Progenitor cell of endocrine pancreas (in vitro differentiated cells): ENCODE measurements at regions not wholly inside any gene's neighbourhood (a gene's known extent, or its start where the extent isn't known, plus 50 kb on each side); places are given as distances from the start of the nearest gene placed in this dataset.

ENCODE experiments used
- DNase-seq: peaks from one replicate; pipeline ENCODE4 v3.0.0; 2021; ENCODE audit warnings: low spot score; ENCODE audit not compliant: unreplicated experiment
- H3K27ac Mint-ChIP-seq: 2 replicates; pipeline ENCODE4 v1.8.0; 2021; ENCODE audit warnings: mild to moderate bottlenecking, moderate library complexity, mixed read lengths
- H3K27me3 Mint-ChIP-seq: 2 replicates; pipeline ENCODE4 v1.8.0; 2021; ENCODE audit warnings: mixed read lengths
- H3K36me3 Mint-ChIP-seq: 2 replicates; pipeline ENCODE4 v1.8.0; 2022; ENCODE audit warnings: mixed read lengths; ENCODE audit not compliant: insufficient read depth
- H3K4me1 Mint-ChIP-seq: 2 replicates; pipeline ENCODE4 v1.8.0; 2021; ENCODE audit warnings: low read depth, mixed read lengths
- H3K4me3 Mint-ChIP-seq: 2 replicates; pipeline ENCODE4 v1.8.0; 2021; ENCODE audit warnings: low read depth, mild to moderate bottlenecking, moderate library complexity, mixed read lengths
- H3K9me3 Mint-ChIP-seq: 2 replicates; pipeline ENCODE4 v1.8.0; 2021; ENCODE audit warnings: low read depth, mixed read lengths
- CTCF ChIP-seq: fragments of 200-600 bp; sonication (generic); IDR thresholded peaks from one replicate; pipeline ENCODE4 v1.5.0; 2021; ENCODE audit warnings: antibody characterized with exemption, mild to moderate bottlenecking; ENCODE audit not compliant: unreplicated experiment

DNA sequence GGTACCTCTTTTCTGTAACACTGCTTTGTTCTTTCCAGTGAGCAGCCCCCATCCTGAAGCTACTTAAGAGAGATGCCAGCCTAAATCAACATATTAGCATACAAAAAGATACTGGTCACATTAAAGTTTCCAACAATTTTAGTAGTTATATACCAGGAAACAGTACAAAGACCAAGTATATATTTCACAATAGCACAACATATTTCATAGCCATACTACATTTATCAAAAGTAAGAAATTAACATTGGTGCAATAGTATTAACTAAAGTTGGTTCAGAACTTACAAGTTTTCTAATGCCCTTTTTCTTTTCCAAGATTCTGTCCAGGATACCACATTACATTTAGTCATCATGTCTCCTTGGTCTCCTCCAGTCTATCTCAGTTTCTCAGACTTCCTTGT, 641.0 kb upstream of the GJE1 start:
- Mint-ChIP-seq H3K4me1 (no peaks in the 10 kb centered on the region), H3K27ac (no peak overlapping the region)
- TF ChIP-seq CTCF = no peak

DNA sequence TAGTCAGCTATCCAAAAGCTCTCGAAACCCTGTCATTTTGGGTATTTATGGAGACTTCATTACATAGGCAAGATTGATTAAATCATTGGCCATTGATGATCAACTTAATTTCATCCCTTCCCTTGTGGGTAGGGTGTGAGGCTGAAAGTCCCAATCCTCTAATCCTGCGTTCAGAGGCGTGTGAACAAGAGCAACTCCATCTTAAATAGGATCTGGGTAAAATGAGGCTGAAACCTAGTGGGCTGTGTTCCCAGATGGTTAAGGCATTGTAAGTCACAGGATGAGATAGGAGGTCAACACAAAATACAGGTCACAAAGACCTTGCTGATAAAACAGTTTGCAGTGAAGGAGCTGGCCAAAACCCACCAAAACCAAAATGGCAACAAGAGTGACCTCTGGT, 641.7 kb upstream of the GJE1 start:
- peaks cover 3% of the 10 kb centered on the region for H3K9me3 Mint-ChIP-seq
- no peak for DNase-seq

More for the DNA sequence above, 641.0 kb upstream of the GJE1 start:
- no peaks in the 10 kb centered on the region for H3K36me3 Mint-ChIP-seq
- no peaks in the 10 kb centered on the region for H3K27me3 Mint-ChIP-seq
- no peak for DNase-seq
- H3K9me3 Mint-ChIP-seq = peaks cover 7% of the 10 kb centered on the region
- no peak overlapping the region for H3K4me3 Mint-ChIP-seq

DNA sequence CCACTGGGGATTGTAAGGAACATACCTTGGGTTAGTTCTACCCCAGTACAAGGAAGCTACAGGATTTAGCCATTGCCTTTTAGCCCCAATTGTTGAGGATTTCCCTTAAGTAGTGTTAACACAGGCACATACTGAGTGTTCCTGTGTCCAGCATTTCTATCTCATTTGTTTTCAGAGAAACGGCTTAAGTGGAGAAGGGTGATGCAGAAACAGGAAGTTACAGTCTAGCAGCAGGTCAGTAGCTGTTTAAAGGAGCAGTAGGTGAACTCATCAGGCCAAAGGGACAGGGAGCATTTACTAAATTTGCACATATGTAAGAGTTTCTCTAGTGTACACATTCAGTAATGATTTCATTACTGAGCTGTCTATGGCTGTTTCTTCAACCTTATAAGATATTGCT, 644.2 kb upstream of the GJE1 start:
- no peak for DNase-seq
- Mint-ChIP-seq H3K27ac (no peak overlapping the region), H3K4me1 (no peaks in the 10 kb centered on the region), H3K4me3 (no peak overlapping the region), H3K9me3 (peaks cover 3% of the 10 kb centered on the region), H3K27me3 (no peaks in the 10 kb centered on the region), H3K36me3 (no peaks in the 10 kb centered on the region)
- no peak for TF ChIP-seq CTCF

More for the DNA sequence above, 641.7 kb upstream of the GJE1 start:
- no peak overlapping the region for H3K4me3 Mint-ChIP-seq
- H3K36me3 Mint-ChIP-seq = no peaks in the 10 kb centered on the region
- no peaks in the 10 kb centered on the region for H3K27me3 Mint-ChIP-seq
- no peak overlapping the region for H3K27ac Mint-ChIP-seq
- TF ChIP-seq CTCF = no peak
- H3K4me1 Mint-ChIP-seq = no peaks in the 10 kb centered on the region

DNA sequence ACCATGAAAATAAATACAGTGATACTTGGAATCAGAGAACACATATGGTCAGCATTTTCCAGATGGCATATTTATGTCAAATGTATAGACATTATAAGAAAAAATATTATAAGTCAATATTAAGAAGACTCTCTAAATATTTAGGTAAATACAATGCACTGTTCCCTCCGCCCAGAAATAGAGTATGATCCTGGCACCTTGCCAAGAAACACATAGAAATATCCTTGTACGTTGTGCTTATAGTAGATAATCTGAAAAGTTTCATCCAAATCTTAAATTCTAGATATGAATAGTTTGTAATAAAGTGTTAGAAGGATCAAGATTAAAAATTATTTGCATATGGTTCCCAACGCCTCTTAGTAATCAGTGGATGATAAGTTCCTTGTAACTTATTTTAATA, 645.8 kb upstream of the GJE1 start:
- H3K36me3 Mint-ChIP-seq = no peaks in the 10 kb centered on the region
- H3K27ac Mint-ChIP-seq = no peak overlapping the region
- TF ChIP-seq CTCF = no peak
- DNase-seq = no peak
- peaks cover 3% of the 10 kb centered on the region for H3K9me3 Mint-ChIP-seq
- no peaks in the 10 kb centered on the region for H3K27me3 Mint-ChIP-seq
- H3K4me3 Mint-ChIP-seq = no peak overlapping the region
- no peaks in the 10 kb centered on the region for H3K4me1 Mint-ChIP-seq

DNA sequence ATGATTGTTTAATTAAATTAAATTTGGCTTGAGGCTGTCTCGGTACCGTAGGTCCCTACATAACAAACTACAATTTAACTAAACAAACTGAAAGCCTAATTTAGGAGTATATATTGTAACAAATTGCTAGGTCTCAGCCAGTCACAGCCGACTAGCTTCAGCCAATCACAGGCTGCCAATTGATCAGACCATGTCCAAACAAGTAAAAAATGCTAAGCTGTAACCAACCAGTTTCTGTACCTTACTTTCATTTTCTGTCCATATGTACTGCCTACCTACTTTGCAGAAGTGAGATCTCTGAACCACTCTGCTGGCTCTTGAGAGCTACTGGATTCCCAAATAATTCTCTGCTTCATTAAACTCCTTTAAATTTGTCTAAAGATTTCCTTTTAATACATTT, 648.0 kb upstream of the GJE1 start:
- no peak overlapping the region for H3K4me3 Mint-ChIP-seq
- no peaks in the 10 kb centered on the region for H3K27me3 Mint-ChIP-seq
- no peak overlapping the region for H3K27ac Mint-ChIP-seq
- TF ChIP-seq CTCF = no peak
- H3K4me1 Mint-ChIP-seq = no peaks in the 10 kb centered on the region
- DNase-seq = no peak
- no peaks in the 10 kb centered on the region for H3K9me3 Mint-ChIP-seq
- H3K36me3 Mint-ChIP-seq = no peaks in the 10 kb centered on the region
